HPDE6-E6E7 (cell line): ENCODE measurements at regions not wholly inside any gene's neighbourhood (a gene's known extent, or its start where the extent isn't known, plus 50 kb on each side); places are given as distances from the start of the nearest gene placed in this dataset.

Source experiments
- DNase-seq: peaks from one replicate; pipeline ENCODE4 v3.0.0; 2011; ENCODE audit warnings: missing footprints; ENCODE audit errors: extremely low spot score

GRCh38 chr20:39876976-39877635 is 811.9 kb downstream of the MAFB start:
- DNase-seq = no peak

GRCh38 chr20:39875492-39876110 is 813.4 kb downstream of the MAFB start:
- no peak for DNase-seq

DNA sequence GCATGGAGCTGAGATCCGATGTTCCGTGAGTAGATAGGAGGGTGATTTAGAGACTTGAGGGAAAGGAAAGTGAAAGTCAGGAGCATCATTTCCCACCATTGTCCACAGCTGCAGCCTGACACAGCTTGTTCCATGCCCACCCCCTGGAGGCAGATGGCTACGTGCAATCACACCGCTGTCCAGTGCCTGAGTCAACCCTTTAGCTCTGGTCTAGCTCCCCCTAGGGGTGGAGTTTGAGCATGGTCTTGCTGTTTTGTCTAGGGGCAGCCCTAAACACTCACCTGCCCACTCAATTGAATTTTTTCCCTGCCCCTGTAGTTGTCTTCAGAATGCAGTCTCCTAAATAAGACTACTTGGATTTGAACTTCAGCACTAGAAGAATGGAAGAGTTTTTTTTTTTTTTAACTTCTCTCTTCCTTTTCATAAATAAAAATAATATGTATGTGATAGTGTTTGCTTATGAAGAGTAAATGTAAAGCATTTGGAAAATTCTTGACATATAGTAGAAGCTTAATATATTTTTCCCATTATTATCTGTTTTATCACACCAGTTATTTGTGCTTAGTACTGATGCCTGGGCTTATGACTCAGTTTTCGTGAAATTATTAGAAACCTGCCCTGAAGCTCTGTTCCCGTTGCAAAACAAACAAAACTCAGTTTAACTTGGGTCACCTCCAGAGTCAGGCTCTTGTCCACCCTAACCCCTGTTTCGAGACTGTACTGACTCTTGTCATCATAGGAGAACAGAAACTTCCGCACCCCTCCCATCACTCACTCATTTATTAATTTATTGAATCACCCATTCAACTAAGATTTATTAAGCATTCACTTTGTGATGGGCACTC is 814.8 kb downstream of the MAFB start:
- no peak for DNase-seq

GRCh38 chr20:39873286-39873685 is 815.8 kb downstream of the MAFB start:
- DNase-seq = no peak

DNA sequence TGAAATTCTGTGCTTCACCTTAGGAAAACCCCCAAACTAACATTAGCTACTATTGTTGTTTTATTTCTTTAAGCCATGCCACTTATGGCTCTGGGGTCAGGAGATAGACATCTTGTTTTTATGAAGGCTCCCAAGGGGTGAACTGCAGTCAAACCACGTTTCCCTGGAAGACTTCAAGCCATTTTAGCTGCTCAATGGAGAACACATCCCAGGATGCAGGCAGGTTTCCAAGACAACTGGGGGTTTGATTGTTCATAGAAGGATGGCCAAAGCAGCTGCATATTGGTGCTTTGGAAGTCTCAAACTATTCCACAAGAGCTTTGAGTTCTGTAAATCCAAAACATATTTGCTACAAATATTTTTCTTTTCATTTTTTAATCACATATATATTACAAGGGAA is 818.0 kb downstream of the MAFB start:
- DNase-seq = no peak

GRCh38 chr20:39865446-39865845 is 823.6 kb downstream of the MAFB start:
- DNase-seq = no peak

DNA sequence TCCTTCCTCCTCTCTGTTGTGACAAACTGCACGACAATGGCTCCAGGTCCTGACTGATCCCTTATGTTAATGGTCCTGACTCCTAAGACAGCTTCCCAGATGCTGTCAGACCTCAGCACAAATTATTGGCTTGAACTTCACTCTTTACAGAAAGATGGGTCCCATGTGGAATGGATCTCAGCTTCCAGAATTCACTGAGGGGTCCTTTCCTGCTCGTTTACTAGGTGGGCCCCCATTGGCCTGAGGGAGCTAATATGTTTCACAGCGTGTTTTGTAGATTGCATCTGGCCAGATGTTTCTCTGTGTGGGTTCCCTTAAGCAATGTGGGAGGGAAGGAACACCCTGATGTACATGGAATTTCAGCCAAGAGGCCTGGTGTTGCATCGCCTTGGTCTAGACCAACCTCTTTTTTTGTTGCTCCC is 826.6 kb downstream of the MAFB start:
- DNase-seq = no peak

GRCh38 chr20:39861381-39861780 is 827.7 kb downstream of the MAFB start:
- no peak for DNase-seq

- DNase-seq = no peak
These were observed 831.2 kb downstream of the MAFB start for GRCh38 chr20:39857835-39858234.

GRCh38 chr20:39857187-39857586 is 831.8 kb downstream of the MAFB start:
- no peak for DNase-seq

DNA sequence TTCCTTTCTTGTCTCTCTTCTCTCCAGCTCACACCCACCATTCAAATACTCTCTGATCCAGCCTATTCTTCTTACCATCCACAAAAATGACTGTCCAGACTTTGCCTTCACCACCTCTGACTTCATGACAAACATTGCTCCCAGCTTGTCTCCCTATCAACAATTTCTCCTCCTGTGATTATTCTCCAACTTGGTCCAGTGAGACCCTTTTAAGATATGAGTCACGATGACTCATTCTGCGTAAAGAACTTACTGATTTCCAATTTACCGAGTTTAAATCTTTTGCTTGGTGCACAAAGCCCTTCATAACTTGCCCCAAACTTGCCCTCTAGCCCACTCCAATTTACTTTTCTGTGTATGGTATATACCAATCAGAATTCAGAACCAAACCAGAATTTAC is 833.2 kb downstream of the MAFB start:
- no peak for DNase-seq

DNA sequence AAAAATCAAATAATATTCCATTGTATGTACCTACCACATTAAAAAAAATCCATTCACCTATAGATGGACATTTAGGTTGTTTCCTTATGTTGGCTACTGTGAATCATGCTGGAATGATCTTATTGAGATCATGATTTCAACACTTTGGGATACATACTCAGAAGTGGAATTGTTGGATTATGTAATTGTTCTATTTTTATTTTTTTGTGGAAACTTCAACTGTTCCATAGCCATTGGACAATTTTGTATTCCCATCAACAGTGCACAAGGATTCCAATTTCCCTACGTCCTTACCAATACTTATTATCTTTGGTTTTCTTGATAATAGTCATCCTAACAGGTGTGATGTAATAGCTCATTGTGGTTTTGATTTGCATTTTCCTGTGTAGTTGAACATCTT is 834.0 kb downstream of the MAFB start:
- DNase-seq = no peak

GRCh38 chr20:39853636-39854035 is 835.4 kb downstream of the MAFB start:
- DNase-seq = no peak

DNA sequence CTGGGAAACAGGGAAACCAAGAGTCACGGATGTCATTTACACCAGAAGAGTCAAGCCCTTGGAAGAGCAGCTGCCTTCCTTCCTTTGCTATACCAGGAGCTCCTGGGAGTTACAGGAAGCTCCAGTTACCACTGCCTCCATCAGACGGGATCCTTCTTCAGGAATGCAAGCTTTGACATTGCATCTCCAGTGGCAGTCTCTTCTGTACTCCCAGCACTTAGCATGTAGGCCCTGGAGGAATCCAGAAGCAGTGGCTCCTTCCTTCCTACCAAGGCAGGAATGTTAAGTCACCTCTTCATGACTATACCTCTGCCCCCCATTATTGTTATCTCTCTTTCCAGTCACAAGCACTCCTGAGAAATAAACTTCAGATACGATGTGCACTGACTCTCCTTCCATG is 836.0 kb downstream of the MAFB start:
- no peak for DNase-seq

GRCh38 chr20:39851459-39851858 is 837.6 kb downstream of the MAFB start:
- no peak for DNase-seq

GRCh38 chr20:39850821-39851330 is 838.2 kb downstream of the MAFB start:
- DNase-seq = no peak

DNA sequence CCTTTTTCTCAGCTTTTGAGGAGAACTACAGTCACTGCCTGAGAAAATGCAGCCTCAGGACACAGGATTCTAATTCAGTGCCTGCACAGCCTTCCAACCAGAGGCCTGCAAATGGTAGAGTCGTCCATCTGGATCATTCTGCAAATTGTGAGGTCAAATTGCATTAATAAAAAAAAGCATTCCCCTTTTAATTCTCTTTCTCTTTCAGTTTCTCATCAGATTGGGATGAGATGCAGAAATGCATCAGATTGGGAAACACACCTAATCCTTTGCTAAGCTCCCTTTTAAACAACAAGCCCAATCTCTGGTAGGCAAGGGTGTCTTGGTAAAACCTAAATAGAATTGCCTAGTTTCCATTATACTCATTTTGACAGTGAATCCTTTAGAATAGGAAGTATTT is 838.8 kb downstream of the MAFB start:
- DNase-seq = no peak

- no peak for DNase-seq
These were observed 839.4 kb downstream of the MAFB start for GRCh38 chr20:39849664-39850063.

- DNase-seq = no peak
These were observed 839.9 kb downstream of the MAFB start for GRCh38 chr20:39849171-39849570.

DNA sequence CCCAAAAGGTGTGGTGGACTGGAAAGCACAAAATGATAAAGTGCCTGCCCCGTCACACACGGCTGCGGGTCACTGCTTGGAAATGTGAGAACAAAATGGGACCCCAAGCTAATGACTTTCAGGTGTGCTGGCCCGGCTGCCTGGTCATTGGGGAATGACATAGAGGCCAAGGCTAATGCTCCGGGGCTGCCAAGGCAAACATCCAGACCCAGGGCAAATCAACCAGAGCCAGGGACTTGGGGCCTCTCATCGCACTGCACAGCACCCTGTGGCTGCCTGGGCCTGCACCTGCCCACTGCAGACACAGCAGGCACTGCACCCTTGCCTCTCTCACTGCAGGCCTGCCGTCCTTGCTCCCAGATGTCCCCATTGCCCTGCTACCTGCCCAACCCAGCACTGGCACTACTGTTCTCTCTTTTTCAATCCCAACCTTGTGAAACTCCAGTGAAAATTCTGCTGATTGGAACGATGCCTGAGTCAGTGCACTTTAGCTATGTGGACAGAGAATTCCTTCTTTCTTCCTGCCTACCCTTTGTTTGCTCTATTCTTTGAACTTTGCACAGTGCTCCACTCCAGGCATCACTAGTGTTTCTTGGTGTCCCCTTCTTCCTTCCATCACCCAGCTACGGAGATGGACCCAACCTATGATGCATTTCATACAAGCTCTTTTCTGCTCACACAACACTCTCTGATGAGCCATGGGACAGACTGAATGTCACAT is 849.5 kb downstream of the MAFB start:
- DNase-seq = no peak

- DNase-seq = no peak
These were observed 851.5 kb downstream of the MAFB start for GRCh38 chr20:39837561-39837960.
